ENCODE measurements at regions not wholly inside any gene's neighbourhood (a gene's known extent, or its start where the extent isn't known, plus 50 kb on each side); places are given as distances from the start of the nearest gene placed in this dataset.

DNA sequence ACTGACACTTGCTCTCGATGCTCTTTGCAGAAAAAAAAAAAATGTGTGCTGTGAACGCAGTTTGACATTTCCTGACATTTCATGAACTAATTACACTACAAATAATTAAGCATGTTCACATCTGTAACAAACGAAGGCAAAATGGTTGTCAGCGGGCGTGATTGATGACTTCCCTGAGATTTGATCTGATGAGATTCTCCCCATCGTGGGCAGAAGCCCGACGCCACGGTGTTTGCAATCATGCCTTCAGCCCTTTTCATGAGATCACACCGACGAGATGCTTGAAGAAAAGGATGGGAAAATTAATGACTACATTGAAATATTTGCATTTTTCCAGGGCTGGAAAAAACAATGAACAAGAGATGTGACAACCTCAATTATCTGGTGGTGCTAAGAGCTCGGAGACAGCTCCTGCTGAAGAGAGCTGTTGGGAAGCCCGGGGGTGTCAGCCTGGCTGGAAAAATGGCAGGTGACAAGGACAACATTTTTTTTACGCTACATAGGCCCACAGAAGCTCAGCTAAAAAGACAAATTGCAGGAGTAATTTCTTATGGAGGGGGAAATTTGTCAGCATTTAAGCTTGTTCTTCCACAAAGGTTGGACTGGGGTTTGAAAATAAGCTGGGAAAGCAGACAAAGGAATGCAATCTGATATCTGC lies 259.4 kb upstream of the IRX3 start:
- ATAC-seq (ENCODE audit: poor library complexity): no peak
- Mint-ChIP-seq H3K4me1 (ENCODE audit: low read depth) (no peaks in the 10 kb centered on the region), H3K36me3 (ENCODE audit: low read depth) (no peaks in the 10 kb centered on the region), H3K27me3 (peaks cover 6% of the 10 kb centered on the region), H3K4me3 (no peak overlapping the region), H3K27ac (no peak overlapping the region), H3K9me3 (no peaks in the 10 kb centered on the region)
- no peaks in the 10 kb centered on the region for H3K9me3 ChIP-seq (ENCODE audit: control insufficient read depth in 1 of 2, insufficient read depth in 1 of 2, low read length in 2 of 2)
- ChIA-PET POLR2A (no interaction called here), CTCF (no interaction called here)
- H3K27ac ChIP-seq (ENCODE audit: low read depth in 1 of 2, low read length in 2 of 2): no peak overlapping the region
- intact Hi-C loops (cut with DNase I, micrococcal nuclease): no loop called here
- H3K4me1 ChIP-seq (ENCODE audit: insufficient read depth, low read length): no peaks in the 10 kb centered on the region
- no peak for DNase-seq
- H3K4me3 ChIP-seq (ENCODE audit: low read length): no peak overlapping the region
- H3K36me3 ChIP-seq (ENCODE audit: insufficient read depth, low read length): no peaks in the 10 kb centered on the region
- TF ChIP-seq CTCF (IDR thresholded peaks at IDR 0.05): no peak
- H3K27me3 ChIP-seq (ENCODE audit: control insufficient read depth in 1 of 2, insufficient read depth in 2 of 2, low read length in 2 of 2): no peaks in the 10 kb centered on the region

DNA sequence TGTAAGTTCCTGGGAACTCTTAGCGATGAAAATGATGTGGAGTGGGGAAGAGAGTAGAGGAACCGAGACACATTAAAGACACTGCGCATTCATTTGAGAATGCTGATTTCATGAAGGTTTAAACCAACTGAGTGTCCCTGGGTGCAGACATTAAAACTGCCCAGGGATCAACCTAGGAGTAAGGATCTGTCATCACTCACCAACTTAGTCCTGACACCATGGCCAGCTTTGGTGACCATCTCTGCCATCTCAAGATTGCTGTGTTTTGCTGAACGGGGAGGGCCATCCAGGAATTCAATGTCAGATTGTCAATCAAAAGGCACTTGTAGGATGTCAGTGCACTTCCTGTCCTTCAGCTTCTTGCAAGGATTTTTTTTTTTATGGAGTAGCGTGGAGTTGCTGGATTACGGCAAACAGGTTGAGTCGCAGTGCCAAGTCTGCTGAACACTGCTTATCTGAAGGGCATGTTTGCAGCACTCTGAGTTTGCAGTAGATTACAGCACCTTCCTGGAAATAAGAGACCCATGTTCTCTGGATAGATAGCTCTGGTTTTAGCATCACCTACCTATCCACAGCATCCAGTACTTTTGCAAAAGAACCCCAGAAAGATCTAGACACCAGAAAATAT lies 258.1 kb upstream of the IRX3 start:
- no peak overlapping the region for H3K4me3 Mint-ChIP-seq
- CTCF ChIA-PET: no interaction called here
- no peaks in the 10 kb centered on the region for H3K36me3 Mint-ChIP-seq (ENCODE audit: low read depth)
- no peaks in the 10 kb centered on the region for H3K9me3 Mint-ChIP-seq
- peaks cover 6% of the 10 kb centered on the region for H3K27me3 Mint-ChIP-seq
- POLR2A ChIA-PET: no interaction called here
- no peak for ATAC-seq (ENCODE audit: poor library complexity)
- intact Hi-C loops (cut with DNase I, micrococcal nuclease): no loop called here
- Histone ChIP-seq H3K36me3 (ENCODE audit: insufficient read depth, low read length) (no peaks in the 10 kb centered on the region), H3K4me3 (ENCODE audit: low read length) (no peak overlapping the region), H3K27ac (ENCODE audit: low read depth in 1 of 2, low read length in 2 of 2) (no peak overlapping the region), H3K4me1 (ENCODE audit: insufficient read depth, low read length) (no peaks in the 10 kb centered on the region), H3K27me3 (ENCODE audit: control insufficient read depth in 1 of 2, insufficient read depth in 2 of 2, low read length in 2 of 2) (no peaks in the 10 kb centered on the region), H3K9me3 (ENCODE audit: control insufficient read depth in 1 of 2, insufficient read depth in 1 of 2, low read length in 2 of 2) (no peaks in the 10 kb centered on the region)
- H3K27ac Mint-ChIP-seq: no peak overlapping the region
- no peak for DNase-seq
- no peaks in the 10 kb centered on the region for H3K4me1 Mint-ChIP-seq (ENCODE audit: low read depth)
- no peak for TF ChIP-seq CTCF (IDR thresholded peaks at IDR 0.05)

- no peak for TF ChIP-seq CTCF (IDR thresholded peaks at IDR 0.05)
- Histone ChIP-seq H3K27me3 (ENCODE audit: control insufficient read depth in 1 of 2, insufficient read depth in 2 of 2, low read length in 2 of 2) (no peaks in the 10 kb centered on the region), H3K27ac (ENCODE audit: low read depth in 1 of 2, low read length in 2 of 2) (no peak overlapping the region), H3K36me3 (ENCODE audit: insufficient read depth, low read length) (no peaks in the 10 kb centered on the region), H3K9me3 (ENCODE audit: control insufficient read depth in 1 of 2, insufficient read depth in 1 of 2, low read length in 2 of 2) (no peaks in the 10 kb centered on the region), H3K4me1 (ENCODE audit: insufficient read depth, low read length) (no peaks in the 10 kb centered on the region), H3K4me3 (ENCODE audit: low read length) (no peak overlapping the region)
- H3K27me3 Mint-ChIP-seq: peaks cover 6% of the 10 kb centered on the region
- H3K27ac Mint-ChIP-seq: no peak overlapping the region
- CTCF ChIA-PET: no interaction called here
- no peaks in the 10 kb centered on the region for H3K9me3 Mint-ChIP-seq
- no peaks in the 10 kb centered on the region for H3K4me1 Mint-ChIP-seq (ENCODE audit: low read depth)
- H3K36me3 Mint-ChIP-seq (ENCODE audit: low read depth): no peaks in the 10 kb centered on the region
- POLR2A ChIA-PET: no interaction called here
- no peak overlapping the region for H3K4me3 Mint-ChIP-seq
- DNase-seq: no peak
- intact Hi-C loops (cut with DNase I, micrococcal nuclease): no loop called here
- no peak for ATAC-seq (ENCODE audit: poor library complexity)
Observed at GRCh38 chr16:54542805-54543505, 256.4 kb upstream of the IRX3 start.

Measured in CD4-positive, alpha-beta T cell (primary cell).